ENCODE measurements at regions not wholly inside any gene's neighbourhood (a gene's known extent, or its start where the extent isn't known, plus 50 kb on each side); places are given as distances from the start of the nearest gene placed in this dataset.

GRCh38 chr3:65030014-65030627, 342.3 kb upstream of the ADAMTS9 start:
- no peak for TF ChIP-seq CTCF (IDR thresholded peaks at IDR 0.05)
- TF ChIP-seq ZFX (IDR thresholded peaks at IDR 0.05; ENCODE audit: borderline replicate concordance) = no peak
